ENCODE measurements at regions not wholly inside any gene's neighbourhood (a gene's known extent, or its start where the extent isn't known, plus 50 kb on each side); places are given as distances from the start of the nearest gene placed in this dataset.
"Not testable (repeated sequence)": the region's sequence is repeated elsewhere in the genome, so short reads cannot be mapped to it uniquely, and the experiment has no call there.

DNA sequence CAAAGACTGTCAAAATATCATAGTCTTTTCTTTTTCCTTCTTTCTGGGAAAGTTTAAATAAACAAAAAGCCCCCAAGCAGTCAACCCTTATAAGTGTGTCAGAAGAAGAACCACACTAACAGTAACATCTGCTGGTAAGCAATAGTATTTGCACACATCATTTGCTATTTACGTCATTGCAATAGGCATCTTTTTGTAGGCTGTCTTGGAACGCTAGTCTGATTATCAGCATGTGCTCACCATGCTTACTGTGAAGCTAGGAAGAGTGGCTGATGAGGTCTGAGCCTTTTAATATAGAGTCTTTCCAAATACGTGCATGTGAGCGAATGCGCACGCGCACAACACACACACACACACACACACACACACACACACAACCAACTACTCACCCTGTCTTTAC, 599.0 kb upstream of the TPK1 start:
- no peak for DNase-seq

DNA sequence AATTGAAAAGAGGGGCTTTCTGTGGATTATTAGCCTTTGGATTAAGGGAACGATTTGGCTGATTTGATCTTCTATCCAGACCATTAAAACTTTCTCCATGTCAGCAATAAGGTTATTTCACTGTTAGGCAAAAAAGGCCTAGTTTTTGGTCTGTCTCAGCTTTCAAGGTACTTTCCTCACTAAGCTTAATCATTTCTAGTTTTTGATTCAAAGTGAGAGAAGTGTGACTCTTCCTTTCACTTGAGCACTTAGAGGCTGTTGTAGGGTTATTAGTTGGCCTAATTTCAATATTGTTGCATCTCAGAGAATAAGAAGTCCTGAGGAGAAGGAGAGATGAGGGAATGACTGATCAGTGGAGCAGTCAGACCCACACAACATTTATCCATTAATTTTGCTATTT, 596.0 kb upstream of the TPK1 start:
- no peak for DNase-seq

DNA sequence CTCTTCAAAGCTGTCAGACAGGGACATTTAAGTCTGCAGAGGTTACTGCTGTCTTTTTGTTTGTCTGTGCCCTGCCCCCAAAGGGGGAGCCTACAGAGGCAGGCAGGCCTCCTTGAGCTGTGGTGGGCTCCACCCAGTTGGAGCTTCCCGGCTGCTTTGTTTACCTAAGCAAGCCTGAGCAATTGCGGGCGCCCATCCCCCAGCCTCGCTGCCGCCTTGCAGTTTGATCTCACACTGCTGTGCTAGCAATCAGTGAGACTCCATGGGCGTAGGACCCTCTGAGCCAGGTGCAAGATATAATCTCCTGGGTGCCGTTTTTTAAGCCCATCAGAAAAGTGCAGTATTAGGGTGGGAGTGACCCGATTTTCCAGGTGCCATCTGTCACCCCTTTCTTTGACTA, 582.6 kb upstream of the TPK1 start:
- not testable (repeated sequence) for DNase-seq

DNA sequence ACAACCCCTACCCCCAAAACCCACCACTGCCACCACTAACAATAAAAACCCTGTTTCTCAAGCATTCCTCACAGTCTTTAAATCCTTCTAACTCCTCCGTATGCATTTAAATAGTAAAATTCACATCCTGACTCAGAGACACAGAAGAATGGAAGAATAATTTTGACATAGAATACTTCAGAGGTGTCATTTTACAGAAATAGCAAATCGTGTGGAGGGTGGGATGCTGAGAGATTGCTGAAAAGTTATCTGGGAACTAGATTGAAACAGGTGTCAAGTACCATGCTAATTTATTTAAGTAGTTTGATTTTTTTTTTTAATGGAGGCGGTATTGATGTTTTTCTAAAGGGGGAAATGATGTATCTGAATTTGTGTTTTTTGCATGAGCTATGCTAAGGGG, 575.2 kb upstream of the TPK1 start:
- no peak for DNase-seq

DNA sequence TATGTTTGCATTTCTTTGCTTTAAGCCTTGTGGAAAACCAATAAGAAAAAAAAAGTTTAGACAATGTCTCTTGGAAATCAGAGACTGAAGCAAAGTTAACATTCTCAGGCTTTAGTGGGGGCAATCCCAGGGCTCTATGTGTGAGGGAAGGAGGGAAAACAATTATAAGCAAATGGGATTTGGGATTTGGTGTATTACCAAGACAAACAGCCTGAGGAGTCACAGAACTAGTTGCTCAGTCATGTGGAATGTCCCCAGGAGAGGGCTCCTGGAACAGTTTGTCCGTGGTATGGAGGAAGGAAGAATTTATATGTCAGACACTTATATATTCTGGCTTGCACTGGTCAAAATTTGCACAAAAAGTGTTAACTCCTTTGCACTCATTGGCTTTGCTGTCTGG, 562.9 kb upstream of the TPK1 start:
- DNase-seq, result no peak

DNA sequence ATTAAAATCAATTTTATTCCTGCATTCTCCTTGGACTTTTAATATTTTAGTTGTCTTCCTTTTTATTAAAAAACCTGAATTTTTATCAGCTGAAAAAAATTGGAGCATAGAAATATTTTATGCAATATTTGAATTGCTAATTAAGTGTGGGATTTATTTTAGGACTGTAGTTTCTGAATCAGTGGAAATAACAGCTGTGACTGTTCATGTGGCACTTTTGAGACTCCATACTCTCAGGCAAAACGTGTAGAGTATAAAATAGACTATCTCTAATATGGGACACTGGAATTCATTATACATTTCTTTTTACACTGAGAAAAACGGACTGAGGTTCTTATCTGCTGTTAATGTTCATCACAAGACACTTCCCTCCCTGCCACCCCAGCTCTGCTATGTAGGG, 558.3 kb upstream of the TPK1 start:
- DNase-seq, result no peak

DNA sequence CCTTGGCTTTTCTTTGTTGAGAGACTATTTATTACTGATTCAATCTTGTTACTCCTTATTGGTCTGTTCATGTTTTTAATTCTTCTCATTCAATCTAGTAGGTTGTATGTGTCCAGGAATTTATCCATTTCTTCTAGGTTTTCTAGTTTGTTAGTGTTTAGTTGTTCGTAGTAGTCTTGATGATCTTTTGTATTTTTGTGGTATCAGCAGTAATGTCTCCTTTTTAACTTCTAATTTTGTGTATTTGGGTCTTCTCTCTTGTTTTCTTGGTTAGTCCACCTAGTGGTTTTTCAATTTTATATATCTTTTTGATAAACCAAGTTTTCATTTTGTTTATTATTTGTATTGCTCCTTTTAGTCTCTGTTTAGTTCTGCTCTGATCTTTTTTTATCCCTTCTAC, 546.9 kb upstream of the TPK1 start:
- no peak for DNase-seq

DNA sequence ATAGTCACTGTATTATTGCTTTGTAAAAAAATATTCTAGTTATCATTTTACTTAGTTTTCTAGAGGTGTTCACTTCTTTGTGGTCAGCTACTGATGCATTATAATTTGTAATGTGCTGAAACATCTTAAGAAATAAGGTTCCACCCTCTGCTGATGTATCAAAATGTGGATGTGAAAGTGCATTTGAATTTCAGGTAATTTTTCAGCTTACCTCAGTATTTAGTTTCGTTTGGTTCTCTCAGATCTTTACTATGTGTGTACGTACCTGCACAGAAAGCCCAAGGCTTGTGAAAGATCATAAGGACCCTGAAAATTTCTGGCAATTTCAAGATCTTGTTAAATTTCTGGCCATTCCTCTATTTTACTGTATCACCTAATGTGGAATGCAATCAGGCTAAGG, 542.3 kb upstream of the TPK1 start:
- no peak for DNase-seq

DNA sequence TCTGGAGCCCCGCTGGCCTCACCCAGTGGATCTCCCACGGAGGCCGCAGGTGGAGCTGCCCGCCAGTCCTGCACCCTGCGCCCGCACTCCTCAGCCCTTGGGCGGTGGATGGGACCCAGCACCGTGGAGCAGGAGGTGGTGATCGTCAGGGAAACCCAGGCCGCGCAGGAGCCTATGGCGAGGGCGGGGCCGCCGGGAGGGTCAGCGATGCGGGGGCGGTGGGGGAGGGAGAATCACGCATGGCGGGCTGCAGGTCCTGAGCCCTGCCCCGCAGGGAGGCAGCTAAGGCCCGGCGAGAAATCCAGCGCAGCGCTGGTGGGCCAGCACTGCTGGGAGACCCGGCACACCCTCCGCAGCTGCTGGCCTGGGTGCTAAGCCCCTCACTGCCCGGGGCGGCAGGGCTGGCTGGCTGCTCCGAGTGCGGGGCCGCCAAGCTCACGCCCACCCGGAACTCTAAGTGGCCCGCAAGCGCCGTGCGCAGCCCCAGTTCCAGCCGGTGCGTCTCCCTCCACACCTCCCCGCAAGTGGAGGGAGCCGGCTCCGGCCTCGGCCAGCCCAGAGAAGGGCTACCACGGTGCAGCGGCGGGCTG, 524.8 kb upstream of the TPK1 start:
- no peak for DNase-seq

DNA sequence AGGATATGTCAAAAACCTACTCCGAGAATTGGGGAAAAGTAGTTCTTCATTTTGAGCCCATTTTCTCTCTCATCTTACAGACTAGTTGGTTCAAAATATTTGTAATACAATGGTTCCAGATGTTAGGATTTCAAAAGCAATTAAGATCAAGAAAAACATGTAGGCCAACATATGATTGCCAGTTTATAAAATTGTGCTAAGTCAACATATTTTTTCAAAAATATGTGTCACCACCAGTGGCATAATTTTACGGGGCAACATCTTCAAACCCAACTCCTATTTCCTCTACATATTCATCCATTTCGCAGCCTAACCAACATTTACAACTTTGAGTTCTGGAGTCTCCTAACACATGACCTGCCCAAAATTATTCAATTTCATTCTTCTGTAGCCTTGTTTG, 514.5 kb upstream of the TPK1 start:
- no peak for DNase-seq

DNA sequence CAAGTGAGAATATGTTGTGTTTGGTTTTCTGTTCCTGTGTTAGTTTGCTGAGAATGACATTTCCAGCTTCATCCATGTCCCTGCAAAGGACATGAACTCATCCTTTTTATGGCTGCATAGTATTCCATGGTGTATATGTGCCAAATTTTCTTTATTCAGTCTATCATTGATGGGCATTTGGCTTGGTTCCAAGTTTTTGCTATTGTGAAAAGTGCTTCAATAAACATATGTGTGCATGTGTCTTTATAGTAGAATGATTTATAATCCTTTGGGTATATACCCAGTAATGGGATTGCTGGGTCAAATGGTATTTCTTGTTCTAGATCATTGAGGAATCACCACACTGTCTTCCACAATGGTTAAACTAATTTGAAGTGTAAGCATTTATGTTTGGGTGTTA, 513.6 kb upstream of the TPK1 start:
- DNase-seq, result not testable (repeated sequence)

DNA sequence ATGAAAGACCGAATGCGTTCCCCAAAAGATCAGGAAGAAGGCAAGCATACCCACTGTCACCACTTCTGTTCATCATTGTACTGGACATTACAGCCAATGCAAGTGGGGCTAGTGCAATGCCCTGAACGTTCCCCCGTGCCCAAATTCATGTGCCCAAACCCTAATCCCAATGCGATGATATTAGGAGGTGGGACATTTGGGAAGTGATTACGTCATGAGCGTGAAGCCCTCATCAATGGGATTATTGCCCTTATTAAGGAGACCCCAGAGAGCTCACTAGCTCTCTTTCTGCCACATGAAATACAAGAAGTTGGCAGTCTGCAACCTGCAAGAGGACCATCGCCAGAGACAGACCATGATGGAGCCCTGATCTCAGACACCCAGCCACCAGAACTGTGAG, 511.4 kb upstream of the TPK1 start:
- no peak for DNase-seq

DNA sequence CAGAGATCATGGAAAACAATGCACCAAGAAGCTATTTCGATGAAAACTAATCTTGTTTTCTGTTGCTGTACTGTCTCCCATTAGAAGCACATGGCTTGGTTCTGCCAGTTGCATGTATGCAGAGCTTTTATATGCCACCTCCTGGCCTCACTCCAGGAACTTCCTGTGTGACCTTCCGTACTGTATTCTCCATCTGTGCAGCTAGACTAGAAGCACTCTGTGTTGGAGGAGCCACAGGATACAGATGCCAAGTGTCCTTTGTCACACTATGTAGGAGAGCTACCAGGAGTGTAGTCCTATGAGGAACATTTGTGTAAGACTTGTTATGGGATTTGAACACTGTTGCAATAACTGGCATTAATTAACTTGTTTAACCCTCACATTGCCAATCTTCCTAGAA, 503.5 kb upstream of the TPK1 start:
- no peak for DNase-seq

DNA sequence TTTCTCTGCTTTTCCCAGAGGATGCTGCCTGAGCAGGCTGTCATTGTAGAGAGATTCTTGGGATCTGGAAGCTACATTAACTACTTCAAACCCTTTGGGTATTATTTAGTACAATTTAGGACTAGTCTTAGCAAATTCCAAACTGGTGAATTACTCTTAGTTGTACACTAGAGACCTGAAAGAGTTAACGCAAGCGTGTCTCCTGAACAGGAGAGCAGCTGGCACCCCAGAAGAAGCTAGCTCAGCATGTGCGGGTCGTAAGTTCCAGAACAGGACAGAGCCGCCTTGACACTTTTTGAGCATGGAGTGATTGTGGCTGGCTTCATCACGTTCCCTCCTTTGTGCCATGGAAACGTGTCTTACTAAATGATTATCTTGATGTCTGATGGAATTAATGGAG, 495.7 kb upstream of the TPK1 start:
- DNase-seq, result no peak

DNA sequence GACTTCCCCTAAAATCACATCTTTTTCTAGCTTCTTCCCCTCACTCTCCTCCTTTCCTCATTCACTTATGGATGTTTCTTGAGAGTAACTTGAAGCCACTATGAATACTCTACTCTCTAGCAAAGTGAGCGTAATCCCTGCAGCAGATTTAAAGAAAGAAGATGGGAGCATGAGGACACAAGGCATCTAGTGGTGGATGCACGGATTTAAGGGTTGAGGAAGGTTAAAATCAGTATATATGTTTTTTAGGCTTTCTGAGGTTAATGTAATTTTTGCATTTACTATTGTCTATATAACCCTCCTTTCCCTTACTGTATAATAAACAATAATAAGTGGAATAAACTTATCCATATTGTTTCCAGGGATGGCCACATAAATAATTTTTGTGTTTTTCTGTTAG, 495.2 kb upstream of the TPK1 start:
- no peak for DNase-seq

DNA sequence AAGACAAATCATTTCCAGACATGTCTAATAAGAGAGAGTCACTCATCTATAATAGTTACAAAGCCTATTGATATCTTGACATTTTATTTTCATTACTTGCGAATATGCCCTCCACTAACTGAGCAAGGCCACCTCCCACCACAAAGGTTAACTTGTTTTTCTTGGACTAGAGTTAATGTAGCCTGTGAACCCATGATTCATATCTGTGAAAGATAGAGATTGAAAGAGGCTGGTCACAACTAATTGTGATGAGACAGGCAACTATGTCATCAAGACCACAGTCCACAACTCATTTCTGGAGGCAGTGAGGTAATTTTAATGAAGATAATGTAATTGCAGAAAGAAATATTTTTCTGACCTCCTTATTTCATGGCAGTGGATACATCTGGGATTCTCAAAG, 491.8 kb upstream of the TPK1 start:
- DNase-seq, result no peak

DNA sequence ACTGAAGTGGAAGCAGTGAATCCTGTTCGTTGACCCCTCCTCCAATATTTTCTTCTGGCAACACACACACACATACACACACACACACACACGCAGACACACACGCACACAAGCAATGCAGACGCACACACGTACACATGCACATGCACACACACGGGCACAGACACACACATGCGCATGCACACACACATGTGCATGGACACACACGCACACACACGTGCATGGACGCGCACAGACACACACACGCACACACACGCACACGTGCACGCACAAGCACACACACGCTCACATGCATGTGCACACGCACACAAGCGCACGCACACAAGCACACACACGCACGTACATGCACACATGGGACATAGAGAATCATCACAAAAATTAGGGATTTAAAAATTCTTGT, 488.2 kb upstream of the TPK1 start:
- no peak for DNase-seq

DNA sequence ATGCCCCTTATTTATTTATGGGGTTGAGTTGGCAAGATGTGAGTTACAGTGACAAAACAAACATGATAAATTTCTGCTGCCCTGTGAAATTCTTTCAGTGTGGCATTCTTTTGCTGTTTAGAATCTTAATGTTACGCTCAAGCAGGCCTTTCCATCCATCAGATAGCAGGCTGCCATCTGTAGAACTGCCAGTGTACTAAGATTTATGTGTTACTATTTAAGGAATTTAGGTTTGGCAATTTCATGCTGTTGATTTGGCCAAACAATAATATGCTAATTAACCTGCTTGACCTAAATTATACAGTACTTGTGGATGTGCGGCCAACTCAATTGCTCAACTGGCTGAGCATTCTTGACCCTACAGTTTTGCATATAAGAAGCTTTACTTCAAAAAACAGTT, 477.7 kb upstream of the TPK1 start:
- no peak for DNase-seq

DNA sequence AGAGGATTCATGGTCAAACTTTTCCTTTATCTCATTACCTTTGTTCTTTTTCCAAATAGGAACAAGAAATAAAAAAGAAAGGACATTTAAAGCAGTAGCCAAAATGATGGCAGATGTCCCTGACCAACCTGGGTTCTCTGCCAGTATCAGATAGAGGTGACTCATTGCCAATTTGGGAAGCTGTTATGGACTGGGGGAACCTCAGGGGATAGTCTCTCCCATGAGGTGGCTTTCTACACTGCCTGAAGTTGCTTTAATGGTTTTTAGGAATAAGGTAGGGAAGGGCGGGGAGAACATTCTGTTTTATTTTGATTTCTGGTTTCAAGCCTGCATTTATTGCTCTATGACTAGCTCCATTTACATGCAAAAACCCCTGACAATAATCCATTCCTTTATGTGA, 457.9 kb upstream of the TPK1 start:
- DNase-seq, result no peak

DNA sequence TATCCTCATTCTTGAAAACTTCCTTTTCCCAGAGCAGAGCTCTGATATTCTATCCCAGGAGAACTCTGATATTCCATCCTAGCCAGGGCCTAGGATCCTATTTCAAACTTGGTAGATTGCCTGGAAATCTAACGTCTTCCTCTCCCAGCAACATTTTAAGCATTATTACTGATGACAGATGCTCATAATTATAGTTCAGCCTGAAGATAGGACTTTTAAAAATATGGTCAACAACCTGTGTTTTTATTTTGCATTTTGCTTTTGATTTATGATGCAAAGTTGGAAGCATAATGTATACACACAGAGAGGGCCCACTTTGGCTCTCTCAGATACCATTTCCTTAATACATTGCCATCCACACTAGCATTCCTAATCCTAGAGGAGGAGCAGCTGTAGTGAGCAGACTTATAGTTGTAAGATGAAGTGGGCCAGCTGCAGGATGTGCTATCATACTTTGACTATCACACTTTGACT, 457.4 kb upstream of the TPK1 start:
- DNase-seq, result no peak

DNA sequence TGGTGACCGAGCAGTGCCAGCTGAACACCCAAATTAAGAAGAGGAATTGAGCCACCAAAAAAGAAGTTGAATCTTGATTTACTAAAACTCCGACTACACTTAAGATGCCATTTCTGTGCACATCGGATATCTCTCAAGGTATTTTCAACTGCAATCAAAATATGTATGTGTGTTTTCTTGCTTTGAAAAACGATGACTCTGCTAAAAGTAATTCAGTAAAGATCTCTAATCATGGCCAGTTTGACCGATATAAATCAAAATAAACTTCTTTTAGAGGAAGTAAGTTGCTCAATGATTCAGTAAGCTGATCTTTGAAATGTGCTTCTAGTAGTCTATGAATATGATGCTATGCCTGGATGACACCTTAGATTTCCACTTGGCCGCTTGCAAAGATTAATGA, 453.5 kb upstream of the TPK1 start:
- DNase-seq, result no peak

DNA sequence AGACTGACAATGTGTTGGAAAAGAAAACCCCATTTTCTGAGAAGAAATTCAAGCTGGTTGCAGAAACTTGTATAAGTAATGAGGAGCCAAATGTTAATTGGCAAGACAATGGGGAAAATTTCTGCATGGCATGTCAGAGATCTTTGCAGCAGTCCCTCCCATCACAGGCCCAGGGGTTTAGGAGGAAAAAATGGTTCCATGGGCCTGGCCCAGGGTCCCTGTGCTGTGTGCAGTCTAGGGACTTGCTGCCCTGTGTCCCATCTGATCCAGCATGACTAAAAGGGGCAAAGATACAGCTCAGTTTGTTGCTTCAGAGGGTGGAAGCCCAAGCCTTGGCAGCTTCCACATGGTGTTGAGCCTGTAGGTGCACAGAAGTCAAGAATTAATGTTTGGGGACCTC, 440.3 kb upstream of the TPK1 start:
- no peak for DNase-seq

DNA sequence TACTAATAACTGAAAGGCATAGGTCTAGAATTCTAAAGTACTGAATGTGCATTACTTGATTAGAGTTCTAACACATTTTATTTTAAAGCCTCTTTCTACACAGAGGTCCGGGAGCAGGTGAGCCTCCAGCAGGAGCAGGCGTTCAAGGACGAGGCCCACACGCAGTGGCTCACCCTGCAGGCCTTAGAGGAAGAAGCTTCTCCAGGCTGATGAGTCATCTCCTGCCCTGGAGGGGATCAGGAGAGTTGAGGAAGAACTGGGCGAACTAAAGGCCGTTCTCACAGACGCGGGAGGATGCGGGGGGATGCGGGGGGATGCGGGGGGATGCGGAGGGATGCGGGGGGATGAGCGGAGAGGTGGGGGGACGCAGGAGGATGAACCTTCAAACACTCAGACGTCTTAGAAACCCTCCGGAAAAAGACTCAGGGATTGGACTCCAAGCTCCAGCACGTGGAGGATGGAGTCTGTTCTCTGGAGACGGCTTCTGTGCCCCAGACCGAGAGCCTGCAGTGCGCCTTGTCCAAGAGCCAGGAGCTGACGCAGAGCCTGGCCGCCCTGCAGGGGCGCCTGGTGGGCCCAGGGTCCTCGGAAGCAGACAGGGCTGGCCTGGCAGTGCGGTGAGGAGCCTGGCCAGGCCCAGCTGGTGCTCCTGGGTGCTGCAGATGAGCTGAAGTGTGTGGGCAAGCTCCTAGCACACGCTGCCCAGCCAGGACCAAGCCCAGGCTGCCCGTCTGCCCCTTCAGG, 433.7 kb upstream of the TPK1 start:
- no peak for DNase-seq

DNA sequence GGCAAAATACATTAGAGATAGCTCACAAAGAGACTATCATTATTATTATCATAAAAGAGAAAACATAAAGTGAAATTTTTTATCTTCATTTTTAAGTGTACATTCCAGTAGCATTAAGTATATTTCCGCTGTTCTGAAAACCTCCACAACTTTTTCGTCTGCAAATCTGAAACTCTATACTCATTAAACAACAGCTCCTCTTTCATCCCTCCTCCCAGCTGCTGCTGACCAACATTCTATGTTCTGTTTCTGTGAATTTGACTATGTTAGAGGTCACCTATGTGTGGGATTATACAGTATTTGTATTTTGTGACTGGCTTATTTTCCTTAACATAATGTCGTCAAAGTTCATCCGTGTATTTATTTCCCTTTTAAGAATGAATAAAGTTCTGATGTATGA, 429.3 kb upstream of the TPK1 start:
- DNase-seq, result no peak

DNA sequence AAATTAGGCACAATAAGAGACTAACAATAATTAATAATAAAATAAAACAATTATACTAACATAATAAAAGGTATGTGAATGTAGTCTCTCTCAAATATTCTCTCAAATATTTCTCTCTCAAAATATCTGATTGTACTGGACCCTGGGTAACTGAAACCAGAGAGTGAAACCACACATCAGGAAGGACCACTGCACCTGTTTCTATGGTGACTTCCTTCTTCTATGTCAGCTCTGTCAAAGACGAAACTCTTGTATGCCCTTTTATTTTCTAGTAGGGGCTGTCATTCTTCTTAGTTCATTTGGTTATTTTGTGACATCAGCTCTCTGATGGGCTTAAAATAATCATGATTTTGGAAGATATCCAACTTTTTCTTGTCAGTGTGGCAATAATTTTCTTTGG, 428.0 kb upstream of the TPK1 start:
- no peak for DNase-seq
